T-cell (primary cell): ENCODE measurements at regions not wholly inside any gene's neighbourhood (a gene's known extent, or its start where the extent isn't known, plus 50 kb on each side); places are given as distances from the start of the nearest gene placed in this dataset.

Experiments used
- ATAC-seq, 4 experiments: fragments of 200-7000 bp in 3 of 4; fragments of 150-1000 bp in 1 of 4; cut with Tn5 transposase; replicated peaks in 1 of 4; 1 replicate in 3 of 4; 2 replicates in 1 of 4; pipeline ENCODE4 v1.10.0; 2021; ENCODE audit warnings: moderate library complexity in 3 of 4, mild to moderate bottlenecking in 2 of 4, moderate number of reproducible peaks in 1 of 4
- CTCF ChIA-PET, 2 donors: fragments of 300-600 bp; sonication (Branson Sonifier 250); formaldehyde crosslinking; loops; one replicate each; lab custom pipeline; 2022; ENCODE audit warnings: antibody characterized with exemption in 2 of 2; lab: Charles Lee
- POLR2A ChIA-PET, 2 donors: fragments of 300-600 bp; sonication (Branson Sonifier 250); formaldehyde crosslinking; loops; one replicate each; lab custom pipeline; 2022; ENCODE audit warnings: antibody characterized with exemption in 2 of 2; lab: Charles Lee
- DNase-seq, 35 experiments: peaks; one replicate each; pipeline versions ENCODE4 v3.0.0 to v3.0.0-alpha.2; 2013 to 2023
- H3K27ac ChIP-seq: one replicate; pipeline ENCODE4 v1.5.1; 2013; ENCODE audit warnings: low read length
- H3K27me3 ChIP-seq, 2 experiments: replicated peaks in 1 of 2; 1 replicate in 1 of 2; 2 replicates in 1 of 2; pipeline versions ENCODE4 v1.6.1 to v1.7.0; 2013; ENCODE audit warnings: low read length in 1 of 2, mixed read lengths in 1 of 2; ENCODE audit not compliant: control insufficient read depth in 2 of 2, insufficient read depth in 2 of 2; ENCODE audit errors: extremely low read depth in 1 of 2
- H3K36me3 ChIP-seq, 2 donors: 1 replicate in 1 of 2; 2 replicates in 1 of 2; pipeline versions ENCODE4 v1.6.1 to v1.7.0; 2013; ENCODE audit warnings: low read length in 1 of 2; ENCODE audit not compliant: control insufficient read depth in 2 of 2, insufficient read depth in 1 of 2; ENCODE audit errors: extremely low read depth in 1 of 2
- H3K4me1 ChIP-seq, 2 experiments: 1 replicate in 1 of 2; 2 replicates in 1 of 2; pipeline versions ENCODE4 v1.6.1 to v1.7.0; 2013; ENCODE audit warnings: low read length in 2 of 2, mixed read lengths in 1 of 2; ENCODE audit not compliant: insufficient read depth in 2 of 2, control insufficient read depth in 1 of 2; ENCODE audit errors: extremely low read depth in 1 of 2
- H3K4me3 ChIP-seq, 2 donors: 1 replicate in 1 of 2; 2 replicates in 1 of 2; pipeline versions ENCODE4 v1.5.1 to v1.7.0; 2013; ENCODE audit warnings: mild to moderate bottlenecking in 2 of 2, low read length in 1 of 2, moderate library complexity in 1 of 2; ENCODE audit not compliant: control insufficient read depth in 1 of 2; ENCODE audit errors: extremely low read depth in 1 of 2
- H3K9me3 ChIP-seq: 2 replicates; pipeline ENCODE4 v1.7.0; 2013
- H3K27ac Mint-ChIP-seq, 2 donors: one replicate each; pipeline ENCODE4 v1.8.0; 2020 to 2021; ENCODE audit warnings: mild to moderate bottlenecking in 2 of 2, mixed read lengths in 2 of 2
- H3K27me3 Mint-ChIP-seq, 2 donors: one replicate each; pipeline ENCODE4 v1.8.0; 2021 to 2022; ENCODE audit warnings: mixed read lengths in 2 of 2
- H3K36me3 Mint-ChIP-seq: one replicate; pipeline ENCODE4 v1.8.0; 2021; ENCODE audit warnings: mixed read lengths
- H3K4me1 Mint-ChIP-seq, 3 donors: one replicate each; pipeline ENCODE4 v1.8.0; 2020 to 2022; ENCODE audit warnings: mixed read lengths in 3 of 3, mild to moderate bottlenecking in 1 of 3
- H3K4me3 Mint-ChIP-seq, 3 donors: one replicate each; pipeline ENCODE4 v1.8.0; 2020 to 2022; ENCODE audit warnings: mild to moderate bottlenecking in 3 of 3, mixed read lengths in 3 of 3, moderate library complexity in 3 of 3
- H3K9me3 Mint-ChIP-seq, 3 donors: one replicate each; pipeline ENCODE4 v1.8.0; 2020 to 2022; ENCODE audit warnings: mixed read lengths in 3 of 3
- WGBS: methylation state at CpG from one replicate; pipeline ENCODE4 v1.1.5; 2013; ENCODE audit warnings: missing lambda C conversion rate; ENCODE audit not compliant: insufficient coverage; 5-methylcytosine and 5-hydroxymethylcytosine counted together

DNA sequence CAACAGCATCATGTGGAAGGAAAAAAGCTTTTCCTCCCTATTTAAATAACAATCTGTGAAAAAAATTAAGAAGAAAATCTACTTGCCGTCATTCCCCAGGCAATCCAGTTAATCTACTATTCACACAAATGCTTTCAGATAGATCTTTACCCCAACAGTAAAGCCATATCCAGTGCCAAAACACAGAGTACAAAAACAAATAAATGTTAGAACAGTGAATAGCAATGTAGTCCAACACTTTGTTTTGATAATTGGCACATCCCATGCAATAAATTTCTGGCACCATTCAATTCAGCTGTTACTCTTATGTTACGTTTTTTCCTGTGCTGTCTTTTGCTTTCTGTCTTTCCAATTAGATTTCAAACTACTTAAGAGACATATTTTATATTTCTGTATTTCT lies 2245.5 kb upstream of the WWC1 start:
- no peaks in the 10 kb centered on the region for H3K27me3 Mint-ChIP-seq
- H3K27me3 ChIP-seq = no peaks in the 10 kb centered on the region
- no CpG with 5 or more reads among the region's 2 CpGs for WGBS
- DNase-seq (no peak), ATAC-seq (no peak)
- H3K4me1 ChIP-seq = no peaks in the 10 kb centered on the region
- CTCF ChIA-PET = no interaction called here
- H3K9me3 Mint-ChIP-seq = peaks cover 8 to 29% (median 12%) of the 10 kb centered on the region in 3 donors
- no peak overlapping the region for H3K27ac ChIP-seq
- no peak overlapping the region for H3K4me3 Mint-ChIP-seq
- no peaks in the 10 kb centered on the region for H3K36me3 Mint-ChIP-seq
- no peaks in the 10 kb centered on the region for H3K4me1 Mint-ChIP-seq
- no peaks in the 10 kb centered on the region for H3K36me3 ChIP-seq
- H3K9me3 ChIP-seq = no peaks in the 10 kb centered on the region
- no peak overlapping the region for H3K27ac Mint-ChIP-seq
- POLR2A ChIA-PET = no interaction called here
- H3K4me3 ChIP-seq = no peak overlapping the region

DNA sequence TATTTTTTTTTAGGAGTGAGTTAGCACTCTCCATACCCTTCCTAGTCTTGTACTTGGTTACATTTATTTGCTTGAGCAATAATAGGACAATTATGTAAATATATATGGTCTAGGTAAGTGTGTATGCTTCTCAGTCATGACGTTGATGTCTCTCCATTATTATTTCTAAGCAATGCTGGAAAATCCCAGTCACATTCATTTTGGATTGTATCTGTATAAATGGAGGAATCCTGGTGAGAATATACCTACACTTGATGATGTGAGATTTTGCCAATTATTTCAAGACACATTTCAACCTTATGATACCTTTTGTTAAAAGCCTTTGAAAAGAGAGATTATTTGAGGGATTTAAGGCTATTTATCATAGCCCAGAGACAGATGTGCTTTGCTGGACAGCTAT lies 2244.5 kb upstream of the WWC1 start:
- H3K36me3 Mint-ChIP-seq = no peaks in the 10 kb centered on the region
- H3K36me3 ChIP-seq = no peaks in the 10 kb centered on the region
- ChIA-PET CTCF (no interaction called here), POLR2A (no interaction called here)
- DNase-seq (no peak), ATAC-seq (no peak)
- no peak overlapping the region for H3K4me3 ChIP-seq
- H3K9me3 ChIP-seq = no peaks in the 10 kb centered on the region
- H3K27me3 ChIP-seq = no peaks in the 10 kb centered on the region
- H3K27me3 Mint-ChIP-seq = no peaks in the 10 kb centered on the region
- no peaks in the 10 kb centered on the region for H3K4me1 ChIP-seq
- H3K9me3 Mint-ChIP-seq = peaks cover 10 to 22% (median 10%) of the 10 kb centered on the region in 3 donors
- H3K4me3 Mint-ChIP-seq = no peak overlapping the region
- no peak overlapping the region for H3K27ac Mint-ChIP-seq
- H3K27ac ChIP-seq = no peak overlapping the region
- WGBS = no CpG with 5 or more reads among the region's 1 CpG
- no peaks in the 10 kb centered on the region for H3K4me1 Mint-ChIP-seq

DNA sequence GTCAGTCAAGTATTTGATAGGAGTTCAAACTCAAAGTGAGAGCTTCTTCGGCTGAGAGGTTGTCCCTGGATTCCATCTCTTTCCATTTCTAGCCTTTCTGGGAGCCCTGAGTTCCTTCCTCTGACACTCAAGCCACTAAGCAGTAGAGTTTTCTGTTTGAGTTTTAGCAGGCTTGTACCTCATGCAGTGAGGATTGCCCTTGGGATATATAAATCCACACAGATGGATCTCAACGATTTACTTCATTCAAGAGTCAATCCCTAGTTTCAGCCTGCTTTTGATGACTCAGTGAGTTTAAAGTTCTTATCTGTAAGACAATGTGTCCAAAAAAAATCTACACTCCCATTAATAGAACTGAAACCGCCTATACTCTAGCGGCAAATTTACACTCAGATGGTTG lies 2240.9 kb upstream of the WWC1 start:
- WGBS = no CpG with 5 or more reads among the region's 4 CpGs
- ChIA-PET POLR2A (no interaction called here), CTCF (no interaction called here)
- no peak for DNase-seq
- Mint-ChIP-seq H3K27me3 (no peaks in the 10 kb centered on the region), H3K9me3 (peaks cover 6 to 22% (median 8%) of the 10 kb centered on the region in 3 donors), H3K36me3 (no peaks in the 10 kb centered on the region), H3K4me3 (no peak overlapping the region), H3K4me1 (no peaks in the 10 kb centered on the region), H3K27ac (no peak overlapping the region)
- Histone ChIP-seq H3K4me1 (no peaks in the 10 kb centered on the region), H3K27ac (no peak overlapping the region), H3K9me3 (no peaks in the 10 kb centered on the region), H3K36me3 (no peaks in the 10 kb centered on the region), H3K27me3 (no peaks in the 10 kb centered on the region), H3K4me3 (no peak overlapping the region)
- no peak for ATAC-seq

DNA sequence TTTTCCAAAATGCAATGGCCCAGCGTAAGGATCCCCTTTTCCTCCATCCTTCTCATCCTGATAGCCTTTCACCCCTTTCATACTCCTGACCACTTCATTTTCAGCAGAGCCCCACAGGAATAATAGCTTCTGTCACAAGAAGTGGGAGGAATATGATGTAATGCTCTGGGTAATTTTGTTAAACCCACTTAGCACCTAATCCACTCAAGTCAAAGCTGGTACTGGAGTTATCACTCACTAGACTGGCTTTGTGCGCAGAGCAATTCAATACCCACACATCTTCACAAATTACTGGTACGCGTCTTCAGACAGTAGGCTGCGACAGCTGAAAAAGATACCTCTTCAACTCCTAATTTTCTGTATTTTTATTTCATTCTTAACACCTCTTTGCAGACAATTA lies 2232.8 kb upstream of the WWC1 start:
- Histone ChIP-seq H3K36me3 (no peaks in the 10 kb centered on the region), H3K27ac (no peak overlapping the region), H3K4me3 (no peak overlapping the region), H3K27me3 (no peaks in the 10 kb centered on the region), H3K9me3 (no peaks in the 10 kb centered on the region), H3K4me1 (no peaks in the 10 kb centered on the region)
- CTCF ChIA-PET = no interaction called here
- Mint-ChIP-seq H3K4me3 (no peak overlapping the region), H3K9me3 (peaks cover 5 to 19% (median 17%) of the 10 kb centered on the region in 3 donors), H3K27ac (no peak overlapping the region), H3K4me1 (no peaks in the 10 kb centered on the region), H3K27me3 (no peaks in the 10 kb centered on the region), H3K36me3 (no peaks in the 10 kb centered on the region)
- POLR2A ChIA-PET = no interaction called here
- ATAC-seq (no peak), DNase-seq (no peak)
- 92% methylated on average over 4 of the region's 5 CpGs for WGBS

DNA sequence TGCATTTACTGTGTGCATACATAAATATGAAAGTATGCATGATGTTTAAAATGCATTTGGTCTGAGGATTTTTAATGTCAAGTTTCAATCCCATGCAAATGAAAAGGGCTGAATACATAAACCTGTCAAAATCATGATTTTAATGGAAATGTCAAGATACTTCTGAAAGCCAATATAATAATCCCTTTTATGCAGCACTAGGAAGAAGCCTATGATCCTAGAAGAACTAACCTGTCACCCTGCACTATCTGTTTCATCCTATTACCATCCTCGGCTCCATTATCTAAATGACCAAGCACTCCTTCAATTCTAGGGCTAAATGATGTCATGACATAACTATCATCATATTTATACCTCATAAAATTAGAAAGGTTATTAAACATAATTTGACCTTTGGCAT lies 2229.4 kb upstream of the WWC1 start:
- Mint-ChIP-seq H3K27me3 (no peaks in the 10 kb centered on the region), H3K36me3 (no peaks in the 10 kb centered on the region), H3K27ac (no peak overlapping the region), H3K4me1 (no peaks in the 10 kb centered on the region), H3K9me3 (peaks cover 0 to 22% (median 19%) of the 10 kb centered on the region in 3 donors), H3K4me3 (no peak overlapping the region)
- CTCF ChIA-PET = no interaction called here
- DNase-seq = no peak
- ATAC-seq = no peak
- WGBS = 100% methylated on average over 1 of the region's 1 CpG
- Histone ChIP-seq H3K9me3 (no peaks in the 10 kb centered on the region), H3K36me3 (no peaks in the 10 kb centered on the region), H3K27ac (no peak overlapping the region), H3K27me3 (no peaks in the 10 kb centered on the region), H3K4me3 (no peak overlapping the region), H3K4me1 (no peaks in the 10 kb centered on the region)
- POLR2A ChIA-PET = no interaction called here

DNA sequence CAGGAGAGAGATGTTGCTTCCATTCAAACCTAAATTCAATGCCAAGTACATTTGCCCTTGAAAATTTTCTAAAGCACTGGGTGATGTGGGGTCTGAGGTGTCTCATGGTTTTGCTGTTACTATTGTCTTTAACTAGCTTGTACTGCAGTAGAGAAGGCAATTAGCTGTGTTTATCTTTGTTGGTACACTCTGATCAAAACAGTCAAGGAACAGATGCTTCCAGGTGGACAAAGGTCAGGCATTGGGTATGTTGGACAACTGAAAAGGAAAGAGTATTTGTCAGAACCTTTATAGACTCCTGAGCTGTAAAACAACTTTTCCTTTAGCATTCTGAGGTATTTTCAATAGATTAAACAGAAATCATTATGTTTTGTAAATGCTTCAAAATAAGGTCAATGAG lies 2228.7 kb upstream of the WWC1 start:
- no peaks in the 10 kb centered on the region for H3K9me3 ChIP-seq
- Mint-ChIP-seq H3K4me3 (no peak overlapping the region), H3K9me3 (peaks cover 0 to 19% (median 17%) of the 10 kb centered on the region in 3 donors), H3K36me3 (no peaks in the 10 kb centered on the region), H3K4me1 (no peaks in the 10 kb centered on the region), H3K27me3 (no peaks in the 10 kb centered on the region), H3K27ac (no peak overlapping the region)
- no peak overlapping the region for H3K4me3 ChIP-seq
- H3K27ac ChIP-seq = no peak overlapping the region
- no peak for ATAC-seq
- DNase-seq = no peak
- CTCF ChIA-PET = no interaction called here
- H3K27me3 ChIP-seq = no peaks in the 10 kb centered on the region
- no peaks in the 10 kb centered on the region for H3K36me3 ChIP-seq
- POLR2A ChIA-PET = no interaction called here
- H3K4me1 ChIP-seq = no peaks in the 10 kb centered on the region

DNA sequence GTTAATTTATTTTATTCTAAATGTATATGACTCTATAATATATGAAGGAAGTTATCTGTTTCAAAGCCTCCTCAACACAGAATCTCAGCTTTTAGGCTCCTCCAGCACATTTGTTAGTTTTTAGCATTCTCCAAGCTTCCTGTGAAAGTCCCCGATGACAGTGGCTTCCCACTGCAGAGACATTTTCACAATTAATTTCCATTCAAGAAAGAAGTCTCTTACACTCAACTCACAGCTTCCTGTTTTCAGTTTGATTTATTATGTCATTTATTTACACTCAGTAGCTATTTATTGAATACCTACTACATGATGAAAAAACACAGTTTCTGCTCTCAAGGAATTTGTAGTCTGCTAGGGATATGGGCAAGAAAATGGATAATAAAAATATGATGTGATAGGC lies 2228.2 kb upstream of the WWC1 start:
- ChIA-PET CTCF (no interaction called here), POLR2A (no interaction called here)
- no CpG with 5 or more reads among the region's 1 CpG for WGBS

More for the DNA sequence above, 2228.2 kb upstream of the WWC1 start:
- DNase-seq (no peak), ATAC-seq (no peak)
- no peaks in the 10 kb centered on the region for H3K27me3 Mint-ChIP-seq
- H3K4me3 Mint-ChIP-seq = no peak overlapping the region
- Histone ChIP-seq H3K36me3 (no peaks in the 10 kb centered on the region), H3K9me3 (no peaks in the 10 kb centered on the region), H3K4me1 (no peaks in the 10 kb centered on the region), H3K27me3 (no peaks in the 10 kb centered on the region), H3K27ac (no peak overlapping the region), H3K4me3 (no peak overlapping the region)
- no peaks in the 10 kb centered on the region for H3K4me1 Mint-ChIP-seq
- no peak overlapping the region for H3K27ac Mint-ChIP-seq
- H3K36me3 Mint-ChIP-seq = no peaks in the 10 kb centered on the region
- H3K9me3 Mint-ChIP-seq = peaks cover 0 to 15% (median 14%) of the 10 kb centered on the region in 3 donors
